ENCODE measurements at regions not wholly inside any gene's neighbourhood (a gene's known extent, or its start where the extent isn't known, plus 50 kb on each side); places are given as distances from the start of the nearest gene placed in this dataset.

GRCh38 chr15:100734586-100734985, 132.2 kb downstream of the ASB7 start:
- no peak for DNase-seq (ENCODE audit: low read depth in 2 of 3, low spot score in 1 of 3)

- no peak for DNase-seq (ENCODE audit: low read depth in 2 of 3, low spot score in 1 of 3)
Observed at GRCh38 chr15:100735129-100736053, 133.0 kb downstream of the ASB7 start.

DNA sequence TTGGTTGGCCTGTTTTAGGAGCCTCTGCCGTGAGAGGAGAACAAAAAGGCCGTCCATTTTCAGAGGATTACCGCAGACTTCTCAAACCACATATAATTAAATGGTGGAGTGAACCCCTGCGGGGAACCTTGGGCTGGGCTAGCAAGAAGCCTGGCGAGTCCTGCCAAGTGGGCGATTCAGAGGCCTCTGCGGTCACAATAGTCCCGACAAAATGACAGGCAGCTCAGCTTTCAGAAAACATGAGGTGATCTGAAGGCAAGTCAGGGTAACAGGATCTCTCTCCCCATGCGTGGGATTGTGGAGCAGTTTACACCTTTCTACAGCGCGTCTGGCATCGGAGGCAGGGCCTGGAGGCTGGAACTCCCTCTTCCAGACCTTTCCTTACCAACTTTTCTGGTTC, 134.8 kb downstream of the ASB7 start:
- DNase-seq (ENCODE audit: low read depth in 2 of 3, low spot score in 1 of 3), result no peak

GRCh38 chr15:100738614-100739013, 136.2 kb downstream of the ASB7 start:
- DNase-seq (ENCODE audit: low read depth in 2 of 3, low spot score in 1 of 3), result no peak

- no peak for DNase-seq (ENCODE audit: low read depth in 2 of 3, low spot score in 1 of 3)
Observed at GRCh38 chr15:100740138-100740537, 137.7 kb downstream of the ASB7 start.

- DNase-seq (ENCODE audit: low read depth in 2 of 3, low spot score in 1 of 3), result no peak
Observed at GRCh38 chr15:100751585-100751984, 128.0 kb upstream of the ALDH1A3 start.

DNA sequence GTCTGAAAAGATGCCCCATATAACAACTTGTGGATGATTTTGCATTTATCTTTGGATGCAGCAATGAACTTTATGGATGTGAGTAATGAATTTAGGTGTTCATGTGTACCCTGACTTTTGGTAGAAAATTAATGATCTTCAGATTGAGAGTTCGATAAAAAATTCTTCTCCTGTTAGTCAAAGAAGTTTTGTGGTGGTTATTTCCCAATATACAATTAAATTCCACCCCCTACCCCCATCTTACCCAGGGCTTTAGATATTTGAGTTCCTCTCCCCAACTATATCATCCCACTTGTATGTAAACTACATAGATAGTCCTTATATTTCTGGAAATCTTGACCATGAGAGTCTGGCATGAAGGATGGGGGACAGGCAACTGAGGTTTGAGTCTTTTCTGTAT, 126.1 kb upstream of the ALDH1A3 start:
- no peak for DNase-seq (ENCODE audit: low read depth in 2 of 3, low spot score in 1 of 3)

DNA sequence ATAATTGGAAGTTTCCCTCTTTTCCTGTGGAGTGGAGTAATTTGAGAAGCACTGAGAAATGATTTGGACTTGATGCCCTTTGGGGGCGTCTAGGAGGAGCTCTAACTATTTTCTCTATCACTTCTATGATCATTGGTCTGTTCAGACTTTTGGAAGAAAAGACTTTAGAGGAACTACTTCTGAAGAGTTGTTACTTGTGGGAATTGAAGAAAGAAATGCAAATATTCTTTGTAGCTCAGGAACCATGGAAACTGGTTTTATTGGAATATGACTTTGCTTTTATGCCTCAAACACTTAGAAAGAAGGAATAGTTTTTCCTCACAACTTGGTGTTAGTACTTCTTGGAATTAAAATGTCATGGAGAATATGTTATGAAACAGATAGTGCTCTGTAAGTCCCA, 122.0 kb upstream of the ALDH1A3 start:
- DNase-seq (ENCODE audit: low read depth in 2 of 3, low spot score in 1 of 3), result no peak

DNA sequence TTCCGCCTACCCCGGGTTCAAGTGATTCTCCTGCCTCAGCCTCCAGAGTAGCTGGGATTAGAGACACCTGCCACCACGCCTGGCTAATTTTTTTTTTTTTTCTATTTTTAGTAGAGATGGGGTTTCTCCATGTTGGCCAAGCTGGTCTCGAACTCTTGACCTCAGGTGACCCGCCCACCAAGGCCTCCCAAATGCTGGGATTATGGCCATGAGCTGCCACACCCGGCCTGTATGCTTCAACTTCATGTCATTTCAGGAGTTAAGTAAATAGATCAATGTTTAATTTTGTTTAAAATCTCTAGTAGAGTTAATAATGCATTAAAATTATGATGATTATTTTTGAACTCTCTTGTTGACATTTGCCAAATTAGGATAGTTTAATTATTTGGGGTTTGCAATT, 121.1 kb upstream of the ALDH1A3 start:
- DNase-seq (ENCODE audit: low read depth in 2 of 3, low spot score in 1 of 3), result no peak

GRCh38 chr15:100759106-100759505, 120.5 kb upstream of the ALDH1A3 start:
- DNase-seq (ENCODE audit: low read depth in 2 of 3, low spot score in 1 of 3), result no peak

GRCh38 chr15:100759698-100760356, 119.8 kb upstream of the ALDH1A3 start:
- DNase-seq (ENCODE audit: low read depth in 2 of 3, low spot score in 1 of 3), result no peak

- no peak for DNase-seq (ENCODE audit: low read depth in 2 of 3, low spot score in 1 of 3)
Observed at GRCh38 chr15:100760357-100760903, 119.2 kb upstream of the ALDH1A3 start.

- no peak for DNase-seq (ENCODE audit: low read depth in 2 of 3, low spot score in 1 of 3)
Observed at GRCh38 chr15:100761290-100761935, 118.2 kb upstream of the ALDH1A3 start.

DNA sequence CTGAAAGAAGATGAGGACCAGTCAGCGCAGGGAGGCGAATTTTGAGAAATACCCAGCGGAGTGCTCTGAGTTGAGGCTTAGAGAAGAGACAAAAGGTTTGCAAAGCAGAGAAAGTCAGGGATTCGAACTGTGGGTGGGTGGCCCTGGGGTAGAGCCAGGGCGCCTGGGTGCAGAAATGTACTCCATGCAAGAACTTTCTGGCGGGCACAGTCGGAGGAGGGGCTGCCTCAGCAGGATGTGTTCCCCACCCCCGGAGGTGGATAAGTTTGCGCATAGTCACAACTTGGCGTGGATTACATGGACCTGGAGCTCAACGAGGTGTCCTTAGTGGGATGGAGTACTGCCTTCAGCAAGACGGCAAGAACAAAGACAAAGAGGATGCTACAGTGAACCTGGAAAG, 117.3 kb upstream of the ALDH1A3 start:
- no peak for DNase-seq (ENCODE audit: low read depth in 2 of 3, low spot score in 1 of 3)

- DNase-seq (ENCODE audit: low read depth in 2 of 3, low spot score in 1 of 3), result no peak
Observed at GRCh38 chr15:100762913-100763834, 116.5 kb upstream of the ALDH1A3 start.

- no peak for DNase-seq (ENCODE audit: low read depth in 2 of 3, low spot score in 1 of 3)
Observed at GRCh38 chr15:100763835-100764750, 115.5 kb upstream of the ALDH1A3 start.

DNA sequence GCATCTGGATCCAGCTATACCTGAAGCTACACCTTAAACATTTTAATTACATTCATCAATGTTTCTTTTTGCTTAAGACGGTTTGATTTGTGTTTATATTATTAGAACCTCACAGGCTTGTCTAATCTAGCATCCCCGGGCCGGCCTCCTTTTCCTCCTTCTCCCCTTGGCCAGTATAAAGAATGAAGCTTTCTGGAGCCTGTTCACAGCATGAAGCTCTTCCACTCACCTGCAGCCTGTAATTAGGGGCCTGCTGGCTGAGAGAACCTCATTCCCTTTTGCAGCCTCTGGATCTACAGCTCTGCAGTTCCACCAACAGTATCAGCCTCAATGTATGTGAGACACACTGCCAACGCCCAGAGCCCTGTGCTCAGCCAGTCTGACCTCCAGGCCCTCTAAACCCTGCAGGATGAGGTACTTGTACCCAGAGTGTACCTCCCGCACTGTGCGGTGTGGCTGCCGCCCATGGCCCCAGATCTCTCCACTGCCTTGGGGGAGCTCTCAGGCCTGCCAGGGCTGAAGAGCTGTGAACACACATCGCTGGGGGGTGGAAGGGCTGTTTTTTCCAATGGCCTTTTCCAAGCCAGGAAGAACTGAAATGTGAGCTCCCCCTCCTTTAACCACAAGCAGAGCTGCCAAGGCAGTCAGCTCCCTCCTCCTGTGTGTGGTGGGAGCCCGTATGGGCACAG, 114.7 kb upstream of the ALDH1A3 start:
- no peak for DNase-seq (ENCODE audit: low read depth in 2 of 3, low spot score in 1 of 3)

GRCh38 chr15:100765467-100766241, 114.0 kb upstream of the ALDH1A3 start:
- no peak for DNase-seq (ENCODE audit: low read depth in 2 of 3, low spot score in 1 of 3)

Data from stimulated activated CD4-positive, alpha-beta T cell treated with anti-CD3 and anti-CD28 coated beads, Interleukin-12 subunit alpha, Interleukin-12 subunit beta, amount 100 ng/mL, for 48 hours (primary cell).